ENCODE measurements at regions not wholly inside any gene's neighbourhood (a gene's known extent, or its start where the extent isn't known, plus 50 kb on each side); places are given as distances from the start of the nearest gene placed in this dataset.
"Not testable (repeated sequence)": the region's sequence is repeated elsewhere in the genome, so short reads cannot be mapped to it uniquely, and the experiment has no call there.

GRCh38 chr18:8882632-8883408, 177.5 kb downstream of the MTCL1 start:
- H4K12ac ChIP-seq (ENCODE audit: low read depth, low read length), result no peak overlapping the region
- no CpG with 5 or more reads among the region's 15 CpGs for WGBS (ENCODE audit: extremely low coverage, insufficient coverage, insufficient read length)

GRCh38 chr18:8883409-8883668, 178.0 kb downstream of the MTCL1 start:
- H3K4me3 ChIP-seq (ENCODE audit: low read depth, low read length), result no peak overlapping the region
- DNase-seq, result no peak
- no CpG with 5 or more reads among the region's 1 CpG for WGBS (ENCODE audit: extremely low coverage, insufficient coverage, insufficient read length)

More at GRCh38 chr18:8882632-8883408, 177.5 kb downstream of the MTCL1 start:
- Histone ChIP-seq H2AK5ac (ENCODE audit: low read length) (no peak overlapping the region), H3K4ac (ENCODE audit: low read depth, low read length) (no peak overlapping the region), H3K4me3 (ENCODE audit: low read depth, low read length) (no peak overlapping the region), H3K9me3 (ENCODE audit: insufficient read depth, low read depth, low read length) (no peaks in the 10 kb centered on the region), H3K4me1 (ENCODE audit: control insufficient read depth in 1 of 2, insufficient read depth in 2 of 2, low read length in 2 of 2) (no peaks in the 10 kb centered on the region), H3K18ac (ENCODE audit: low read length) (no peak overlapping the region), H2BK12ac (ENCODE audit: low read length) (no peak overlapping the region), H3K9ac (ENCODE audit: low read length) (no peak overlapping the region), H4K91ac (ENCODE audit: low read depth, low read length) (no peak overlapping the region), H2BK120ac (ENCODE audit: insufficient read depth, low read length, poor library complexity) (no peak overlapping the region), H2BK5ac (ENCODE audit: low read depth, low read length, poor library complexity) (no peak overlapping the region), H3K23ac (ENCODE audit: low read length) (no peak overlapping the region), H3K27me3 (ENCODE audit: insufficient read depth, low read length) (no peaks in the 10 kb centered on the region), H2AFZ (ENCODE audit: insufficient read depth, low read length, poor library complexity) (no peak overlapping the region), H3K36me3 (ENCODE audit: control insufficient read depth in 1 of 2, insufficient read depth in 2 of 2, low read length in 2 of 2) (no peaks in the 10 kb centered on the region), H3K14ac (ENCODE audit: low read length) (no peak overlapping the region), H4K8ac (ENCODE audit: low read depth, low read length) (no peak overlapping the region), H3K79me2 (ENCODE audit: control insufficient read depth, insufficient read depth, low read length, poor library complexity) (no peaks in the 10 kb centered on the region), H3K79me1 (ENCODE audit: low read length) (no peaks in the 10 kb centered on the region), H3K27ac (ENCODE audit: low read depth, low read length) (no peak overlapping the region), H3K4me2 (ENCODE audit: low read length) (no peak overlapping the region)
- no peak for DNase-seq

GRCh38 chr18:8887877-8888276, 182.5 kb downstream of the MTCL1 start:
- not testable (repeated sequence) for H4K8ac ChIP-seq (ENCODE audit: low read depth, low read length); H2BK5ac ChIP-seq (ENCODE audit: low read depth, low read length, poor library complexity); H3K27me3 ChIP-seq (ENCODE audit: insufficient read depth, low read length); H4K12ac ChIP-seq (ENCODE audit: low read depth, low read length); H3K23ac ChIP-seq (ENCODE audit: low read length); H3K18ac ChIP-seq (ENCODE audit: low read length); H2BK12ac ChIP-seq (ENCODE audit: low read length); H3K36me3 ChIP-seq (ENCODE audit: control insufficient read depth in 1 of 2, insufficient read depth in 2 of 2, low read length in 2 of 2); H3K9ac ChIP-seq (ENCODE audit: low read length); H3K79me1 ChIP-seq (ENCODE audit: low read length); H3K14ac ChIP-seq (ENCODE audit: low read length); H2BK120ac ChIP-seq (ENCODE audit: insufficient read depth, low read length, poor library complexity); H2AK5ac ChIP-seq (ENCODE audit: low read length); DNase-seq; H3K9me3 ChIP-seq (ENCODE audit: insufficient read depth, low read depth, low read length); H3K27ac ChIP-seq (ENCODE audit: low read depth, low read length); H2AFZ ChIP-seq (ENCODE audit: insufficient read depth, low read length, poor library complexity); H3K4ac ChIP-seq (ENCODE audit: low read depth, low read length); H3K4me2 ChIP-seq (ENCODE audit: low read length); H4K91ac ChIP-seq (ENCODE audit: low read depth, low read length); H3K4me1 ChIP-seq (ENCODE audit: control insufficient read depth in 1 of 2, insufficient read depth in 2 of 2, low read length in 2 of 2); H3K4me3 ChIP-seq (ENCODE audit: low read depth, low read length); H3K79me2 ChIP-seq (ENCODE audit: control insufficient read depth, insufficient read depth, low read length, poor library complexity)
- no CpG with 5 or more reads among the region's 2 CpGs for WGBS (ENCODE audit: extremely low coverage, insufficient coverage, insufficient read length)

More at GRCh38 chr18:8883409-8883668, 178.0 kb downstream of the MTCL1 start:
- H3K23ac ChIP-seq (ENCODE audit: low read length), result no peak overlapping the region
- no peaks in the 10 kb centered on the region for H3K79me1 ChIP-seq (ENCODE audit: low read length)
- no peak overlapping the region for H3K14ac ChIP-seq (ENCODE audit: low read length)
- H2BK120ac ChIP-seq (ENCODE audit: insufficient read depth, low read length, poor library complexity), result no peak overlapping the region
- no peak overlapping the region for H3K9ac ChIP-seq (ENCODE audit: low read length)
- H2AFZ ChIP-seq (ENCODE audit: insufficient read depth, low read length, poor library complexity), result no peak overlapping the region
- no peak overlapping the region for H2AK5ac ChIP-seq (ENCODE audit: low read length)
- H3K4ac ChIP-seq (ENCODE audit: low read depth, low read length), result no peak overlapping the region
- H3K27ac ChIP-seq (ENCODE audit: low read depth, low read length), result no peak overlapping the region
- no peak overlapping the region for H2BK12ac ChIP-seq (ENCODE audit: low read length)
- no peak overlapping the region for H3K18ac ChIP-seq (ENCODE audit: low read length)
- H4K12ac ChIP-seq (ENCODE audit: low read depth, low read length), result no peak overlapping the region
- H3K27me3 ChIP-seq (ENCODE audit: insufficient read depth, low read length), result no peaks in the 10 kb centered on the region
- H3K9me3 ChIP-seq (ENCODE audit: insufficient read depth, low read depth, low read length), result no peaks in the 10 kb centered on the region
- H3K4me2 ChIP-seq (ENCODE audit: low read length), result no peak overlapping the region
- no peak overlapping the region for H4K8ac ChIP-seq (ENCODE audit: low read depth, low read length)
- no peak overlapping the region for H4K91ac ChIP-seq (ENCODE audit: low read depth, low read length)
- H3K79me2 ChIP-seq (ENCODE audit: control insufficient read depth, insufficient read depth, low read length, poor library complexity), result no peaks in the 10 kb centered on the region
- no peak overlapping the region for H2BK5ac ChIP-seq (ENCODE audit: low read depth, low read length, poor library complexity)
- no peaks in the 10 kb centered on the region for H3K4me1 ChIP-seq (ENCODE audit: control insufficient read depth in 1 of 2, insufficient read depth in 2 of 2, low read length in 2 of 2)
- H3K36me3 ChIP-seq (ENCODE audit: control insufficient read depth in 1 of 2, insufficient read depth in 2 of 2, low read length in 2 of 2), result no peaks in the 10 kb centered on the region

- H2BK12ac ChIP-seq (ENCODE audit: low read length), result peak overlapping the region; percentile 78
- no peak overlapping the region for H3K14ac ChIP-seq (ENCODE audit: low read length)
- no peaks in the 10 kb centered on the region for H3K36me3 ChIP-seq (ENCODE audit: control insufficient read depth in 1 of 2, insufficient read depth in 2 of 2, low read length in 2 of 2)
- no peak overlapping the region for H3K4ac ChIP-seq (ENCODE audit: low read depth, low read length)
- H4K91ac ChIP-seq (ENCODE audit: low read depth, low read length), result no peak overlapping the region
- H3K27ac ChIP-seq (ENCODE audit: low read depth, low read length), result no peak overlapping the region
- H2BK120ac ChIP-seq (ENCODE audit: insufficient read depth, low read length, poor library complexity), result no peak overlapping the region
- no peak overlapping the region for H3K4me2 ChIP-seq (ENCODE audit: low read length)
- peak in 1 of 2 donors; percentile 53 for DNase-seq
- H3K4me3 ChIP-seq (ENCODE audit: low read depth, low read length), result no peak overlapping the region
- no peak overlapping the region for H4K12ac ChIP-seq (ENCODE audit: low read depth, low read length)
- no peak overlapping the region for H2AK5ac ChIP-seq (ENCODE audit: low read length)
- H3K4me1 ChIP-seq (ENCODE audit: control insufficient read depth in 1 of 2, insufficient read depth in 2 of 2, low read length in 2 of 2), result peaks cover 3% of the 10 kb centered on the region in 2 experiments
- H3K9me3 ChIP-seq (ENCODE audit: insufficient read depth, low read depth, low read length), result no peaks in the 10 kb centered on the region
- WGBS (ENCODE audit: extremely low coverage, insufficient coverage, insufficient read length), result no CpG with 5 or more reads among the region's 2 CpGs
- no peaks in the 10 kb centered on the region for H3K27me3 ChIP-seq (ENCODE audit: insufficient read depth, low read length)
- no peaks in the 10 kb centered on the region for H3K79me1 ChIP-seq (ENCODE audit: low read length)
- no peaks in the 10 kb centered on the region for H3K79me2 ChIP-seq (ENCODE audit: control insufficient read depth, insufficient read depth, low read length, poor library complexity)
- H4K8ac ChIP-seq (ENCODE audit: low read depth, low read length), result no peak overlapping the region
- H2BK5ac ChIP-seq (ENCODE audit: low read depth, low read length, poor library complexity), result no peak overlapping the region
- no peak overlapping the region for H3K9ac ChIP-seq (ENCODE audit: low read length)
- H3K18ac ChIP-seq (ENCODE audit: low read length), result no peak overlapping the region
- no peak overlapping the region for H2AFZ ChIP-seq (ENCODE audit: insufficient read depth, low read length, poor library complexity)
- no peak overlapping the region for H3K23ac ChIP-seq (ENCODE audit: low read length)
Measured at GRCh38 chr18:8889489-8889888, 184.1 kb downstream of the MTCL1 start.

Measured in trophoblast cell (in vitro differentiated cells and primary cell).